ENCODE measurements at regions not wholly inside any gene's neighbourhood (a gene's known extent, or its start where the extent isn't known, plus 50 kb on each side); places are given as distances from the start of the nearest gene placed in this dataset.
"Not testable (repeated sequence)": the region's sequence is repeated elsewhere in the genome, so short reads cannot be mapped to it uniquely, and the experiment has no call there.

DNA sequence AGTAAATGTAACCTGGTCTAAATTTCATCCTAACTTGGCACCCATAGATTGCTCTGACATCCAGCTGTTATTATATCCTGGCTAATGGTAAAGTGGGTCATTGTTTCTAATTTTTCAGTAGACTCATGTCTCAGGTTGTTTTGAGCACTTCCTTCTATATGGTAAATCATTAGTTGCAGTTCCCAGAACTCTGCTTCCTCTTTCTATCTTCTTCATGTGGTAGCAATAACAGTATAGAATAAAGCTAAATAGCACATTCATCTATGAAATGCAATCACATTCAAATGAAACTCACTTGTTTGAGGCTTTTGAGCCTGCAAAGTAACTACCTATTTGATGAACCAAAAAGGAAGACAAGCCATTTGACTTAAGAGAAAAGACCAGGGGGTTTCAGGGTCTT is 65.1 kb upstream of the GZMB start:
- no peak overlapping the region for H3K4me3 ChIP-seq (ENCODE audit: insufficient read depth, low read length, poor library complexity, severe bottlenecking)
- no peak overlapping the region for H2AFZ ChIP-seq (ENCODE audit: low read depth, low read length, severe bottlenecking)
- H3K9me3 ChIP-seq (ENCODE audit: insufficient read depth, low read length): no peaks in the 10 kb centered on the region
- H3F3A ChIP-seq (ENCODE audit: insufficient read depth): no peaks in the 10 kb centered on the region
- no peaks in the 10 kb centered on the region for H4K20me1 ChIP-seq (ENCODE audit: low read depth, low read length)
- no peaks in the 10 kb centered on the region for H3K27me3 ChIP-seq (ENCODE audit: low read length)
- no peak for TF ChIP-seq EZH2phosphoT487 (conservative IDR thresholded peaks at IDR 0.05; ENCODE audit: low read length)
- TF ChIP-seq, protein P1, sequence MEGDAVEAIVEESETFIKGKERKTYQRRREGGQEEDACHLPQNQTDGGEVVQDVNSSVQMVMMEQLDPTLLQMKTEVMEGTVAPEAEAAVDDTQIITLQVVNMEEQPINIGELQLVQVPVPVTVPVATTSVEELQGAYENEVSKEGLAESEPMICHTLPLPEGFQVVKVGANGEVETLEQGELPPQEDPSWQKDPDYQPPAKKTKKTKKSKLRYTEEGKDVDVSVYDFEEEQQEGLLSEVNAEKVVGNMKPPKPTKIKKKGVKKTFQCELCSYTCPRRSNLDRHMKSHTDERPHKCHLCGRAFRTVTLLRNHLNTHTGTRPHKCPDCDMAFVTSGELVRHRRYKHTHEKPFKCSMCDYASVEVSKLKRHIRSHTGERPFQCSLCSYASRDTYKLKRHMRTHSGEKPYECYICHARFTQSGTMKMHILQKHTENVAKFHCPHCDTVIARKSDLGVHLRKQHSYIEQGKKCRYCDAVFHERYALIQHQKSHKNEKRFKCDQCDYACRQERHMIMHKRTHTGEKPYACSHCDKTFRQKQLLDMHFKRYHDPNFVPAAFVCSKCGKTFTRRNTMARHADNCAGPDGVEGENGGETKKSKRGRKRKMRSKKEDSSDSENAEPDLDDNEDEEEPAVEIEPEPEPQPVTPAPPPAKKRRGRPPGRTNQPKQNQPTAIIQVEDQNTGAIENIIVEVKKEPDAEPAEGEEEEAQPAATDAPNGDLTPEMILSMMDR (IDR thresholded peaks at IDR 0.05; ENCODE audit: insufficient read depth, low read length, poor library complexity, severe bottlenecking): no peak
- no peaks in the 10 kb centered on the region for H3K9me2 ChIP-seq (replicated peaks; ENCODE audit: insufficient read depth, low read length)
- no peak overlapping the region for H3K9ac ChIP-seq (ENCODE audit: low read length)
- no peaks in the 10 kb centered on the region for H3K36me3 ChIP-seq (ENCODE audit: low read length)
- H3K4me2 ChIP-seq (ENCODE audit: low read depth, low read length, poor library complexity, severe bottlenecking): no peak overlapping the region
- no peaks in the 10 kb centered on the region for H3K79me2 ChIP-seq (ENCODE audit: insufficient read depth, low read length)
- no peak overlapping the region for H3K27ac ChIP-seq (ENCODE audit: low read depth, low read length)

DNA sequence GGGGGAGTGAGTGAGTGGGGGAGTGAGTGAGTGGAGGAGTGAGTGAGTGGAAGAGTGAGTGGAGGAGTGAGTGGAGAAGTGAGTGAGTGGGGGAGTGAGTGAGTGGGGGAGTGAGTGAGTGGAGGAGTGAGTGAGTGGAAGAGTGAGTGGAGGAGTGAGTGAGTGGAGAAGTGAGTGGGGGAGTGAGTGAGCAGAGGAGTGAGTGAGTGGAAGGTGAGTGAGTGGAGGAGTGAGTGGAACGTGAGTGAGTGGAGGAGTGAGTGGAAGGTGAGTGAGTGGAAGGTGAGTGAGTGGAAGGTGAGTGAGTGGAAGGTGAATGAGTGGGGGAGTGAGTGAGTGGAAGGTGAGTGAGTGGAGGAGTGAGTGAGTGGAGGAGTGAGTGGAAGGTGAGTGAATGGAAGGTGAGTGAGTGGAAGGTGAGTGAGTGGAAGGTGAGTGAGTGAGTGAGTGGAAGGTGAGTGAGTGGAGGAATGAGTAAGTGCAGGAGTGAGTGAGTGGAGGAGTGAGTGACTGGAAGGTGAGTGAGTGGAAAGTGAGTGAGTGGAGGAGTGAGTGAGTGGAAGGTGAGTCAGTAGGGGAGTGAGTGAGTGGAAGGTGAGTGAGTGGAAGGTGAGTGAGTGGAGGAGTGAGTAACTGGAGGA is 62.4 kb upstream of the GZMB start:
- H3K27me3 ChIP-seq (ENCODE audit: low read length); H3F3A ChIP-seq (ENCODE audit: insufficient read depth); H3K9me3 ChIP-seq (ENCODE audit: insufficient read depth, low read length); H3K36me3 ChIP-seq (ENCODE audit: low read length); H3K4me2 ChIP-seq (ENCODE audit: low read depth, low read length, poor library complexity, severe bottlenecking); H3K9me2 ChIP-seq (replicated peaks; ENCODE audit: insufficient read depth, low read length); H3K9ac ChIP-seq (ENCODE audit: low read length); H3K27ac ChIP-seq (ENCODE audit: low read depth, low read length); H2AFZ ChIP-seq (ENCODE audit: low read depth, low read length, severe bottlenecking); H3K79me2 ChIP-seq (ENCODE audit: insufficient read depth, low read length); H4K20me1 ChIP-seq (ENCODE audit: low read depth, low read length); H3K4me3 ChIP-seq (ENCODE audit: insufficient read depth, low read length, poor library complexity, severe bottlenecking): not testable (repeated sequence)

DNA sequence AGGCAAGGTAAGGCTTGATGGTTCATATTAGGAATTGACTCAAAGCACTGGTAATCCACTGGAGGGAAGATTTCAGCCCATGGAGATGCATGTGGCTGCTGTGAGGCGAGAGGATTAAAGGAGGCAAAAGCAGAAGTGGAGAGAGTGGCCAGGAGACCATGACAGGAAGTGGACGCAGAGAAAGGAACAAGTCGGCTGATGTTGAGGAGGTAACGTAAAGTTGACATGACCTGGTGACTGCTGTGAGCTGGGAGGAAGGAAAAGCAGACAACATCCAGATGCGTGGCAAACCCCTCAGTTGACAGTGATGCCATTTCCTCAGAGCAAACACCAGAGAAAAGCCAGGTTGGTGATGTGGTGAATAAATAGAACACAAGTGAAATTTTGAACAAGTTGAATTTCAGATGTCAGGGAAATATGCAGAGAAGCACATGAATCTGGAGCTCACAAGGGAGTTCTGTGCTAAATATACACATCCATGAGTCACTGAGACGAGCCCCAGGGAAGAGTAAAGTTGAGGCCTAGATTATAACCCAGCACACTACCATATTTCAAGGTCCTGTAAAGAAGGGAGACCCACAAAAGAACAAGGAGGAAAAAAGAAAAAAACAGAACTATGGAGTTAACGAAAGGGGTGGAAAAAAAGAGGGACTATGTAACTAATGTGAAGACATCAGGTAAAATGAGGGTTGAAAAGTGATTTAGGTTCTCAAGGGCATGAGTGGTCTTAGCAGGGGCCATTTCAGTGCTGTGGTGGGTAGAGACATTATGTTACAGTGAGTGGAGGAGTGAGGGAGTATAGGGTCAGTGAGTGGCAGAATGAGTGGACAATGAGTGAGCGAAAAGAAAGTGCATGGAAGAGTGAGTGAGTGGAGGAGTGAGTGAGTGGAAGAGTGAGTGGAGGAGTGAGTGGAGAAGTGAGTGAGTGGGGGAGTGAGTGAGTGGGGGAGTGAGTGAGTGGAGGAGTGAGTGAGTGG is 61.6 kb upstream of the GZMB start:
- Histone ChIP-seq H4K20me1 (ENCODE audit: low read depth, low read length) (no peaks in the 10 kb centered on the region), H2AFZ (ENCODE audit: low read depth, low read length, severe bottlenecking) (no peak overlapping the region)

More for the DNA sequence above, 61.6 kb upstream of the GZMB start:
- Histone ChIP-seq H3K9me3 (ENCODE audit: insufficient read depth, low read length) (no peaks in the 10 kb centered on the region), H3K27me3 (ENCODE audit: low read length) (no peaks in the 10 kb centered on the region), H3K27ac (ENCODE audit: low read depth, low read length) (no peak overlapping the region), H3K9me2 (replicated peaks; ENCODE audit: insufficient read depth, low read length) (no peaks in the 10 kb centered on the region), H3F3A (ENCODE audit: insufficient read depth) (no peaks in the 10 kb centered on the region), H3K4me3 (ENCODE audit: insufficient read depth, low read length, poor library complexity, severe bottlenecking) (no peak overlapping the region), H3K79me2 (ENCODE audit: insufficient read depth, low read length) (no peaks in the 10 kb centered on the region), H3K4me2 (ENCODE audit: low read depth, low read length, poor library complexity, severe bottlenecking) (no peak overlapping the region), H3K36me3 (ENCODE audit: low read length) (no peaks in the 10 kb centered on the region), H3K9ac (ENCODE audit: low read length) (no peak overlapping the region)
- TF ChIP-seq, protein P1 (IDR thresholded peaks at IDR 0.05; ENCODE audit: insufficient read depth, low read length, poor library complexity, severe bottlenecking): no peak
- no peak for TF ChIP-seq EZH2phosphoT487 (conservative IDR thresholded peaks at IDR 0.05; ENCODE audit: low read length)
